Thoracic aorta (tissue), 2 donors: ENCODE measurements at regions not wholly inside any gene's neighbourhood (a gene's known extent, or its start where the extent isn't known, plus 50 kb on each side); places are given as distances from the start of the nearest gene placed in this dataset.

Experiments
- ATAC-seq: fragments of 150-250 bp; one replicate; pipeline ENCODE4 v1.8.0; 2017; ENCODE audit warnings: low read depth; ENCODE audit not compliant: insufficient number of reproducible peaks, low FRiP score
- DNase-seq: peaks from one replicate; pipeline ENCODE4 v3.0.0-alpha.2; 2020; ENCODE audit warnings: low spot score
- H3K27ac ChIP-seq, 2 donors: fragments of 200-600 bp; sonication (generic); 1 replicate in 1 of 2; 2 replicates in 1 of 2; pipeline ENCODE4 v1.5.1; 2016; ENCODE audit warnings: mild to moderate bottlenecking in 2 of 2, moderate library complexity in 2 of 2
- H3K27me3 ChIP-seq: fragments of 200-600 bp; sonication (generic); replicated peaks from 2 replicates; pipeline ENCODE4 v1.6.0; 2016; ENCODE audit warnings: mild to moderate bottlenecking; ENCODE audit not compliant: insufficient read depth
- H3K36me3 ChIP-seq: fragments of 200-600 bp; sonication (generic); one replicate; pipeline ENCODE4 v1.5.1; 2016
- H3K4me1 ChIP-seq, 2 donors: fragments of 200-600 bp; sonication (generic); 1 replicate in 1 of 2; 2 replicates in 1 of 2; pipeline versions ENCODE4 v1.5.1 to v1.6.0; 2016; ENCODE audit warnings: low read depth in 2 of 2, mild to moderate bottlenecking in 1 of 2; ENCODE audit not compliant: control insufficient read depth in 1 of 2
- H3K4me3 ChIP-seq: fragments of 200-600 bp; sonication (generic); 2 replicates; pipeline ENCODE4 v1.5.1; 2016; ENCODE audit warnings: mild to moderate bottlenecking
- H3K9me3 ChIP-seq: fragments of 200-600 bp; sonication (generic); 2 replicates; pipeline ENCODE4 v1.5.1; 2016
- CTCF ChIP-seq: fragments of 200-600 bp; sonication (generic); IDR thresholded peaks from one replicate; pipeline ENCODE4 v1.5.1; 2019; ENCODE audit warnings: antibody characterized with exemption

GRCh38 chr2:220127311-220127710 lies 499.9 kb downstream of the SLC4A3 start:
- no peaks in the 10 kb centered on the region for H3K27me3 ChIP-seq
- H3K27ac ChIP-seq, result no peak overlapping the region
- H3K4me3 ChIP-seq, result no peak overlapping the region
- H3K4me1 ChIP-seq, result no peaks in the 10 kb centered on the region
- H3K9me3 ChIP-seq, result no peaks in the 10 kb centered on the region
- DNase-seq (no peak), ATAC-seq (no peak)
- no peak for TF ChIP-seq CTCF
- no peaks in the 10 kb centered on the region for H3K36me3 ChIP-seq

- no peak for ATAC-seq
- DNase-seq, result no peak
- H3K9me3 ChIP-seq, result no peaks in the 10 kb centered on the region
- no peak overlapping the region for H3K4me3 ChIP-seq
- H3K4me1 ChIP-seq, result no peaks in the 10 kb centered on the region
- no peaks in the 10 kb centered on the region for H3K27me3 ChIP-seq
- TF ChIP-seq CTCF, result no peak
- no peaks in the 10 kb centered on the region for H3K36me3 ChIP-seq
- H3K27ac ChIP-seq, result no peak overlapping the region
These were observed 500.4 kb downstream of the SLC4A3 start for GRCh38 chr2:220127876-220128275.

GRCh38 chr2:220129391-220129790 lies 502.0 kb downstream of the SLC4A3 start:
- Histone ChIP-seq H3K36me3 (no peaks in the 10 kb centered on the region), H3K27ac (no peak overlapping the region), H3K4me1 (no peaks in the 10 kb centered on the region), H3K4me3 (no peak overlapping the region), H3K9me3 (no peaks in the 10 kb centered on the region), H3K27me3 (no peaks in the 10 kb centered on the region)
- no peak for DNase-seq
- no peak for ATAC-seq
- no peak for TF ChIP-seq CTCF

- no peak overlapping the region for H3K4me3 ChIP-seq
- DNase-seq (no peak), ATAC-seq (no peak)
- no peaks in the 10 kb centered on the region for H3K36me3 ChIP-seq
- H3K27me3 ChIP-seq, result no peaks in the 10 kb centered on the region
- no peak overlapping the region for H3K27ac ChIP-seq
- no peak for TF ChIP-seq CTCF
- H3K9me3 ChIP-seq, result no peaks in the 10 kb centered on the region
- H3K4me1 ChIP-seq, result no peaks in the 10 kb centered on the region
These were observed 507.5 kb downstream of the SLC4A3 start for GRCh38 chr2:220134756-220135534.

- ATAC-seq (no peak), DNase-seq (no peak)
- no peak overlapping the region for H3K4me3 ChIP-seq
These were observed 515.9 kb downstream of the SLC4A3 start for GRCh38 chr2:220143336-220143735.

More at GRCh38 chr2:220143336-220143735, 515.9 kb downstream of the SLC4A3 start:
- no peak overlapping the region for H3K27ac ChIP-seq
- no peaks in the 10 kb centered on the region for H3K9me3 ChIP-seq
- H3K36me3 ChIP-seq, result no peaks in the 10 kb centered on the region
- H3K4me1 ChIP-seq, result peaks cover 6 to 8% of the 10 kb centered on the region in 2 donors
- no peaks in the 10 kb centered on the region for H3K27me3 ChIP-seq
- no peak for TF ChIP-seq CTCF
